Fibroblast of lung (primary cell): ENCODE measurements at regions not wholly inside any gene's neighbourhood (a gene's known extent, or its start where the extent isn't known, plus 50 kb on each side); places are given as distances from the start of the nearest gene placed in this dataset.

Source experiments
- CTCF ChIP-seq, 2 donors: IDR thresholded peaks in 1 of 2; conservative IDR thresholded peaks in 1 of 2; 1 replicate in 1 of 2; 2 replicates in 1 of 2; pipeline ENCODE4 v1.5.1; 2011 to 2012; ENCODE audit warnings: low read length in 2 of 2, control low read depth in 1 of 2, inconsistent platforms in 1 of 2, low read depth in 1 of 2, mild to moderate bottlenecking in 1 of 2
- EZH2 ChIP-seq: IDR thresholded peaks from 2 replicates; pipeline ENCODE4 v1.5.1; 2012; ENCODE audit warnings: low read length, control low read depth, mild to moderate bottlenecking; ENCODE audit errors: missing control alignments

GRCh38 chr12:131499160-131499863 lies 211.6 kb upstream of the SFSWAP start:
- no peak for TF ChIP-seq CTCF (conservative IDR thresholded peaks at IDR 0.05 in 1 of 2, IDR thresholded peaks at IDR 0.05 in 1 of 2; ENCODE audit: low read depth in 1 of 2, low read length in 2 of 2)
- no peak for TF ChIP-seq EZH2
